PC-3 (cell line): ENCODE measurements at regions not wholly inside any gene's neighbourhood (a gene's known extent, or its start where the extent isn't known, plus 50 kb on each side); places are given as distances from the start of the nearest gene placed in this dataset.

ENCODE experiments used
- EZH2phosphoT487 ChIP-seq: fragments of 300-600 bp; sonication (generic); IDR thresholded peaks from 2 replicates; pipeline ENCODE4 v1.6.1; 2018; ENCODE audit warnings: mild to moderate bottlenecking, antibody characterized with exemption, low read length, borderline replicate concordance
- TF ChIP-seq, protein P1 (sequence below): fragments of 300-600 bp; sonication (generic); conservative IDR thresholded peaks from 2 replicates; pipeline ENCODE4 v1.5.1; 2017; ENCODE audit warnings: antibody characterized with exemption, low read depth, mild to moderate bottlenecking, low read length

DNA sequence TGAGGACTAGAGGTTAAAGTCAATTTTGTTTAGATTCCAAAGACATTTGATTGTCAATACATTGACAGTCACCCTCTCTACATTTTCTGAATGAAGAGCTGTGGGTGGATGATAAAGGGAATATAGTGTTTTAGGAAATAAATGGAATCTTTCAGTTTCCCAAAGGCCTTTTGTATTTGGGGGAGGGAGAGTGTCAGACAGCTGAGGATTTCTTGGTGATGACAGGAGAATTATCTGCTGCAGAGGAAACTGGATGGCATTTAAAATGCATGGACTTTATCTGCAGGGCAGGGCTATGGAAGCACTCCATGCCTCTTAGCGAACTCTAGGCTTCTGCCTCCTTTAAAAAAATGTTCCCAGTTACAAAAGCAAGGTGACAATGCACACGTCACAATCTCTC is 195.1 kb downstream of the KCNS3 start:
- TF ChIP-seq, protein P1, sequence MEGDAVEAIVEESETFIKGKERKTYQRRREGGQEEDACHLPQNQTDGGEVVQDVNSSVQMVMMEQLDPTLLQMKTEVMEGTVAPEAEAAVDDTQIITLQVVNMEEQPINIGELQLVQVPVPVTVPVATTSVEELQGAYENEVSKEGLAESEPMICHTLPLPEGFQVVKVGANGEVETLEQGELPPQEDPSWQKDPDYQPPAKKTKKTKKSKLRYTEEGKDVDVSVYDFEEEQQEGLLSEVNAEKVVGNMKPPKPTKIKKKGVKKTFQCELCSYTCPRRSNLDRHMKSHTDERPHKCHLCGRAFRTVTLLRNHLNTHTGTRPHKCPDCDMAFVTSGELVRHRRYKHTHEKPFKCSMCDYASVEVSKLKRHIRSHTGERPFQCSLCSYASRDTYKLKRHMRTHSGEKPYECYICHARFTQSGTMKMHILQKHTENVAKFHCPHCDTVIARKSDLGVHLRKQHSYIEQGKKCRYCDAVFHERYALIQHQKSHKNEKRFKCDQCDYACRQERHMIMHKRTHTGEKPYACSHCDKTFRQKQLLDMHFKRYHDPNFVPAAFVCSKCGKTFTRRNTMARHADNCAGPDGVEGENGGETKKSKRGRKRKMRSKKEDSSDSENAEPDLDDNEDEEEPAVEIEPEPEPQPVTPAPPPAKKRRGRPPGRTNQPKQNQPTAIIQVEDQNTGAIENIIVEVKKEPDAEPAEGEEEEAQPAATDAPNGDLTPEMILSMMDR: no peak
- no peak for TF ChIP-seq EZH2phosphoT487
